K562 (cell line): ENCODE measurements at regions not wholly inside any gene's neighbourhood (a gene's known extent, or its start where the extent isn't known, plus 50 kb on each side); places are given as distances from the start of the nearest gene placed in this dataset.

ENCODE experiments used
- EZH2 ChIP-seq: IDR thresholded peaks from 2 replicates; pipeline ENCODE4 v1.6.1; 2012; ENCODE audit warnings: low read depth, mild to moderate bottlenecking, inconsistent platforms, low read length, borderline replicate concordance
- FOXK1 ChIP-seq: sonication (generic); formaldehyde crosslinking; IDR thresholded peaks from 2 replicates; pipeline ENCODE4 v1.8.0; 2022; ENCODE audit warnings: missing genetic modification reagents, mild to moderate bottlenecking, borderline replicate concordance
- HDAC1 ChIP-seq, 2 experiments: fragments of 450-650 bp; IDR thresholded peaks; 2 replicates each; pipeline ENCODE4 v1.6.1; 2016 to 2017; ENCODE audit warnings: inconsistent platforms in 1 of 2, mild to moderate bottlenecking in 1 of 2, moderate library complexity in 1 of 2
- POLR2A ChIP-seq: fragments of 450-650 bp; conservative IDR thresholded peaks from 2 replicates; pipeline ENCODE4 v1.6.1; 2016
- POLR3A ChIP-seq: IDR thresholded peaks from 2 replicates; pipeline ENCODE4 v1.6.1; 2011; ENCODE audit warnings: borderline replicate concordance, mild to moderate bottlenecking, moderate library complexity; ENCODE audit not compliant: insufficient read length, insufficient read depth; ENCODE audit errors: extremely low read depth
- SIX5 ChIP-seq, 2 experiments: IDR thresholded peaks; 2 replicates each; pipeline ENCODE4 v1.6.1; 2011; ENCODE audit warnings: low read length in 2 of 2, borderline replicate concordance in 1 of 2, low read depth in 1 of 2, mild to moderate bottlenecking in 1 of 2, moderate library complexity in 1 of 2; ENCODE audit not compliant: insufficient read depth in 1 of 2
- SPI1 ChIP-seq: IDR thresholded peaks from 2 replicates; pipeline ENCODE4 v1.6.1; 2011; ENCODE audit warnings: low read depth, low read length, control low read depth, borderline replicate concordance
- ZNF239 ChIP-seq: fragments of 250-450 bp; sonication (Bioruptor Pico); IDR thresholded peaks from 2 replicates; pipeline ENCODE4 v1.4.0; 2020; ENCODE audit warnings: mild to moderate bottlenecking
- TF ChIP-seq, protein P1 (sequence below), 2 experiments: fragments of 450-650 bp; formaldehyde crosslinking in 1 of 2; IDR thresholded peaks; 2 replicates each; pipeline versions ENCODE4 v1.4.0 to v1.6.1; 2014 to 2020; ENCODE audit warnings: mild to moderate bottlenecking in 2 of 2, borderline replicate concordance in 1 of 2, low read depth in 1 of 2
- TF ChIP-seq, protein P2 (sequence below), 3 experiments: IDR thresholded peaks in 2 of 3; conservative IDR thresholded peaks in 1 of 3; 2 replicates each; pipeline ENCODE4 v1.5.1; 2011 to 2012; ENCODE audit warnings: low read length in 3 of 3, mild to moderate bottlenecking in 3 of 3, control low read depth in 2 of 3, improper control_type of control experiment in 1 of 3, inconsistent platforms in 1 of 3, low read depth in 1 of 3, mixed read lengths in 1 of 3, moderate library complexity in 1 of 3; ENCODE audit not compliant: insufficient read depth in 2 of 3

DNA sequence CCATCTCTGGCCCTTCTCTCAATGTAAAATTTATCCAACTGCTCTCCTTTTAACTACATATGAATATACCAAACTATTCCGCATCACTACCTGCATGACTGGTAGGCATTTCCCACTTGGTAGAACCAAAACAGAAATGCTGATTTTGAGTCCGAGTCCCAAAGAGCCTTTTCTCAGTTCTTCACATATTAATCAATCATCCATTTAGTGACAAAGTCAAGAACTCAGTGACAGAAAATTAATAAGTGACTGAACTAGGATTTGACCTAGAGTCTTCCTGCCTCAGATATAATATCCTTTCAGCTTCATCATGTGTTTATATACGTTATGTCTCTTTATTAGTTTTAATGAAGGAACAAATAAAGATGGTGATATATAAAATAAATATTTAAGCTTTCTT is 700.6 kb upstream of the GOLIM4 start:
- TF ChIP-seq SIX5 (IDR thresholded peaks at IDR 0.05; ENCODE audit: borderline replicate concordance in 1 of 2, insufficient read depth in 1 of 2, low read depth in 1 of 2, low read length in 2 of 2) (no peak), SPI1 (no peak), POLR2A (no peak), FOXK1 (no peak), ZNF239 (CRISPR knock-in tag) (no peak), EZH2 (no peak), HDAC1 (IDR thresholded peaks at IDR 0.05) (no peak), POLR3A (no peak)
- TF ChIP-seq, protein P1, sequence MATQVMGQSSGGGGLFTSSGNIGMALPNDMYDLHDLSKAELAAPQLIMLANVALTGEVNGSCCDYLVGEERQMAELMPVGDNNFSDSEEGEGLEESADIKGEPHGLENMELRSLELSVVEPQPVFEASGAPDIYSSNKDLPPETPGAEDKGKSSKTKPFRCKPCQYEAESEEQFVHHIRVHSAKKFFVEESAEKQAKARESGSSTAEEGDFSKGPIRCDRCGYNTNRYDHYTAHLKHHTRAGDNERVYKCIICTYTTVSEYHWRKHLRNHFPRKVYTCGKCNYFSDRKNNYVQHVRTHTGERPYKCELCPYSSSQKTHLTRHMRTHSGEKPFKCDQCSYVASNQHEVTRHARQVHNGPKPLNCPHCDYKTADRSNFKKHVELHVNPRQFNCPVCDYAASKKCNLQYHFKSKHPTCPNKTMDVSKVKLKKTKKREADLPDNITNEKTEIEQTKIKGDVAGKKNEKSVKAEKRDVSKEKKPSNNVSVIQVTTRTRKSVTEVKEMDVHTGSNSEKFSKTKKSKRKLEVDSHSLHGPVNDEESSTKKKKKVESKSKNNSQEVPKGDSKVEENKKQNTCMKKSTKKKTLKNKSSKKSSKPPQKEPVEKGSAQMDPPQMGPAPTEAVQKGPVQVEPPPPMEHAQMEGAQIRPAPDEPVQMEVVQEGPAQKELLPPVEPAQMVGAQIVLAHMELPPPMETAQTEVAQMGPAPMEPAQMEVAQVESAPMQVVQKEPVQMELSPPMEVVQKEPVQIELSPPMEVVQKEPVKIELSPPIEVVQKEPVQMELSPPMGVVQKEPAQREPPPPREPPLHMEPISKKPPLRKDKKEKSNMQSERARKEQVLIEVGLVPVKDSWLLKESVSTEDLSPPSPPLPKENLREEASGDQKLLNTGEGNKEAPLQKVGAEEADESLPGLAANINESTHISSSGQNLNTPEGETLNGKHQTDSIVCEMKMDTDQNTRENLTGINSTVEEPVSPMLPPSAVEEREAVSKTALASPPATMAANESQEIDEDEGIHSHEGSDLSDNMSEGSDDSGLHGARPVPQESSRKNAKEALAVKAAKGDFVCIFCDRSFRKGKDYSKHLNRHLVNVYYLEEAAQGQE (IDR thresholded peaks at IDR 0.05; ENCODE audit: borderline replicate concordance) = no peak
- TF ChIP-seq, protein P1 (CRISPR knock-in tag; IDR thresholded peaks at IDR 0.05; ENCODE audit: low read depth) = no peak
- TF ChIP-seq, protein P2, sequence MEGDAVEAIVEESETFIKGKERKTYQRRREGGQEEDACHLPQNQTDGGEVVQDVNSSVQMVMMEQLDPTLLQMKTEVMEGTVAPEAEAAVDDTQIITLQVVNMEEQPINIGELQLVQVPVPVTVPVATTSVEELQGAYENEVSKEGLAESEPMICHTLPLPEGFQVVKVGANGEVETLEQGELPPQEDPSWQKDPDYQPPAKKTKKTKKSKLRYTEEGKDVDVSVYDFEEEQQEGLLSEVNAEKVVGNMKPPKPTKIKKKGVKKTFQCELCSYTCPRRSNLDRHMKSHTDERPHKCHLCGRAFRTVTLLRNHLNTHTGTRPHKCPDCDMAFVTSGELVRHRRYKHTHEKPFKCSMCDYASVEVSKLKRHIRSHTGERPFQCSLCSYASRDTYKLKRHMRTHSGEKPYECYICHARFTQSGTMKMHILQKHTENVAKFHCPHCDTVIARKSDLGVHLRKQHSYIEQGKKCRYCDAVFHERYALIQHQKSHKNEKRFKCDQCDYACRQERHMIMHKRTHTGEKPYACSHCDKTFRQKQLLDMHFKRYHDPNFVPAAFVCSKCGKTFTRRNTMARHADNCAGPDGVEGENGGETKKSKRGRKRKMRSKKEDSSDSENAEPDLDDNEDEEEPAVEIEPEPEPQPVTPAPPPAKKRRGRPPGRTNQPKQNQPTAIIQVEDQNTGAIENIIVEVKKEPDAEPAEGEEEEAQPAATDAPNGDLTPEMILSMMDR (IDR thresholded peaks at IDR 0.05 in 2 of 3, conservative IDR thresholded peaks at IDR 0.05 in 1 of 3; ENCODE audit: insufficient read depth in 2 of 3, low read depth in 1 of 3, low read length in 3 of 3) = no peak
